H7 (cell line): ENCODE measurements at regions not wholly inside any gene's neighbourhood (a gene's known extent, or its start where the extent isn't known, plus 50 kb on each side); places are given as distances from the start of the nearest gene placed in this dataset.

Experiments used
- DNase-seq: peaks from one replicate; pipeline ENCODE4 v3.0.0; 2012
- H3K27me3 ChIP-seq: 2 replicates; pipeline ENCODE4 v1.6.0; 2011; ENCODE audit warnings: mild to moderate bottlenecking, low read length; ENCODE audit not compliant: control insufficient read depth, insufficient read depth
- H3K36me3 ChIP-seq: replicated peaks from 2 replicates; pipeline ENCODE4 v1.5.1; 2011; ENCODE audit warnings: low read length; ENCODE audit not compliant: control insufficient read depth, insufficient read depth
- H3K4me3 ChIP-seq: 2 replicates; pipeline ENCODE4 v1.5.1; 2011; ENCODE audit warnings: low read depth, mild to moderate bottlenecking, control low read depth, low read length, moderate library complexity; ENCODE audit not compliant: insufficient read depth

GRCh38 chr20:56974499-56975250 lies 291.8 kb downstream of the BMP7 start:
- H3K36me3 ChIP-seq = no peaks in the 10 kb centered on the region
- no peak overlapping the region for H3K4me3 ChIP-seq
- H3K27me3 ChIP-seq = peaks cover 2% of the 10 kb centered on the region
- DNase-seq = peak; percentile 77

- Histone ChIP-seq H3K4me3 (no peak overlapping the region), H3K27me3 (peaks cover 2% of the 10 kb centered on the region), H3K36me3 (no peaks in the 10 kb centered on the region)
- no peak for DNase-seq
These were observed 290.6 kb downstream of the BMP7 start for GRCh38 chr20:56975838-56976237.

GRCh38 chr20:56976336-56976735 lies 290.1 kb downstream of the BMP7 start:
- DNase-seq = no peak
- Histone ChIP-seq H3K27me3 (peaks cover 2% of the 10 kb centered on the region), H3K36me3 (no peaks in the 10 kb centered on the region), H3K4me3 (no peak overlapping the region)

- no peak for DNase-seq
- Histone ChIP-seq H3K4me3 (no peak overlapping the region), H3K27me3 (peaks cover under 1% of the 10 kb centered on the region), H3K36me3 (no peaks in the 10 kb centered on the region)
These were observed 288.0 kb downstream of the BMP7 start for GRCh38 chr20:56978475-56978874.

- no peak for DNase-seq
- no peaks in the 10 kb centered on the region; the same call in 1 of the 2 replicates for H3K27me3 ChIP-seq
- H3K36me3 ChIP-seq = no peaks in the 10 kb centered on the region
- no peak overlapping the region for H3K4me3 ChIP-seq
These were observed 287.3 kb downstream of the BMP7 start for GRCh38 chr20:56979125-56979524.

GRCh38 chr20:56981301-56981700 lies 285.1 kb downstream of the BMP7 start:
- H3K36me3 ChIP-seq = no peaks in the 10 kb centered on the region
- H3K4me3 ChIP-seq = no peak overlapping the region
- DNase-seq = no peak
- no peaks in the 10 kb centered on the region; the same call in 1 of the 2 replicates for H3K27me3 ChIP-seq

GRCh38 chr20:56983813-56984212 lies 282.6 kb downstream of the BMP7 start:
- DNase-seq = no peak
- H3K27me3 ChIP-seq = no peaks in the 10 kb centered on the region
- no peaks in the 10 kb centered on the region for H3K36me3 ChIP-seq
- H3K4me3 ChIP-seq = no peak overlapping the region

- no peak overlapping the region for H3K4me3 ChIP-seq
- H3K36me3 ChIP-seq = no peaks in the 10 kb centered on the region
- no peak for DNase-seq
- no peaks in the 10 kb centered on the region for H3K27me3 ChIP-seq
These were observed 281.3 kb downstream of the BMP7 start for GRCh38 chr20:56985066-56985685.

GRCh38 chr20:56986476-56986875 lies 280.0 kb downstream of the BMP7 start:
- H3K36me3 ChIP-seq = no peaks in the 10 kb centered on the region
- no peak for DNase-seq
- no peaks in the 10 kb centered on the region for H3K27me3 ChIP-seq
- H3K4me3 ChIP-seq = no peak overlapping the region

GRCh38 chr20:56986931-56987720 lies 279.3 kb downstream of the BMP7 start:
- Histone ChIP-seq H3K4me3 (no peak overlapping the region), H3K36me3 (no peaks in the 10 kb centered on the region), H3K27me3 (no peaks in the 10 kb centered on the region)
- DNase-seq = no peak

GRCh38 chr20:56987986-56988385 lies 278.5 kb downstream of the BMP7 start:
- Histone ChIP-seq H3K4me3 (no peak overlapping the region), H3K36me3 (no peaks in the 10 kb centered on the region), H3K27me3 (no peaks in the 10 kb centered on the region)
- no peak for DNase-seq

GRCh38 chr20:56988446-56988845 lies 278.0 kb downstream of the BMP7 start:
- Histone ChIP-seq H3K27me3 (no peaks in the 10 kb centered on the region), H3K4me3 (no peak overlapping the region), H3K36me3 (no peaks in the 10 kb centered on the region)
- DNase-seq = no peak

- H3K27me3 ChIP-seq = no peaks in the 10 kb centered on the region
- no peak overlapping the region for H3K4me3 ChIP-seq
- DNase-seq = no peak
- no peaks in the 10 kb centered on the region for H3K36me3 ChIP-seq
These were observed 276.9 kb downstream of the BMP7 start for GRCh38 chr20:56989516-56989915.

- Histone ChIP-seq H3K4me3 (no peak overlapping the region), H3K27me3 (no peaks in the 10 kb centered on the region), H3K36me3 (no peaks in the 10 kb centered on the region)
- DNase-seq = no peak
These were observed 273.4 kb downstream of the BMP7 start for GRCh38 chr20:56993020-56993559.

- DNase-seq = no peak
- H3K4me3 ChIP-seq = no peak overlapping the region
- no peaks in the 10 kb centered on the region for H3K36me3 ChIP-seq
- no peaks in the 10 kb centered on the region for H3K27me3 ChIP-seq
These were observed 272.4 kb downstream of the BMP7 start for GRCh38 chr20:56994006-56994405.
